Astrocyte (in vitro differentiated cells and primary cell): ENCODE measurements at regions not wholly inside any gene's neighbourhood (a gene's known extent, or its start where the extent isn't known, plus 50 kb on each side); places are given as distances from the start of the nearest gene placed in this dataset.

ENCODE experiments used
- DNase-seq: peaks from one replicate; pipeline ENCODE4 v3.0.0-alpha.2; 2010; ENCODE audit warnings: low read depth
- FAIRE-seq: peaks from 2 replicates; lab custom pipeline; 2011; peaks lifted over from hg19 to GRCh38; lab: Jason Lieb, UNC
- H2AFZ ChIP-seq: 2 replicates; pipeline ENCODE4 v1.6.0; 2012; ENCODE audit warnings: low read depth, low read length, inconsistent platforms
- H3K27ac ChIP-seq: 2 replicates; pipeline ENCODE4 v1.5.1; 2011; ENCODE audit warnings: low read depth, low read length, inconsistent platforms
- H3K27me3 ChIP-seq: 2 replicates; pipeline ENCODE4 v1.6.0; 2011; ENCODE audit warnings: low read length, inconsistent platforms; ENCODE audit not compliant: insufficient read depth
- H3K36me3 ChIP-seq: 2 replicates; pipeline ENCODE4 v1.5.1; 2011; ENCODE audit warnings: low read length, inconsistent platforms; ENCODE audit not compliant: insufficient read depth
- H3K4me1 ChIP-seq: 2 replicates; pipeline ENCODE4 v1.5.1; 2011; ENCODE audit warnings: low read length, inconsistent platforms; ENCODE audit not compliant: insufficient read depth
- H3K4me2 ChIP-seq: 2 replicates; pipeline ENCODE4 v1.6.0; 2012; ENCODE audit warnings: low read length, inconsistent platforms
- H3K4me3 ChIP-seq: 2 replicates; pipeline ENCODE4 v1.5.1; 2011; ENCODE audit warnings: low read depth, mild to moderate bottlenecking, low read length, inconsistent platforms; ENCODE audit not compliant: insufficient read depth
- H3K79me2 ChIP-seq: 2 replicates; pipeline ENCODE4 v1.6.0; 2012; ENCODE audit warnings: mild to moderate bottlenecking, low read length, inconsistent platforms; ENCODE audit not compliant: insufficient read depth
- H3K9ac ChIP-seq: 2 replicates; pipeline ENCODE4 v1.6.0; 2012; ENCODE audit warnings: mild to moderate bottlenecking, low read length, inconsistent platforms
- H3K9me3 ChIP-seq: 2 replicates; pipeline ENCODE4 v1.5.1; 2012; ENCODE audit warnings: low read depth, mild to moderate bottlenecking, low read length, inconsistent platforms; ENCODE audit not compliant: insufficient read depth
- H4K20me1 ChIP-seq: 2 replicates; pipeline ENCODE4 v1.6.0; 2012; ENCODE audit warnings: low read length, inconsistent platforms; ENCODE audit not compliant: insufficient read depth
- H3K27ac Mint-ChIP-seq: one replicate; pipeline ENCODE4 v1.8.0; 2021; ENCODE audit warnings: mild to moderate bottlenecking, mixed read lengths; ENCODE audit not compliant: unreplicated experiment
- H3K27me3 Mint-ChIP-seq: one replicate; pipeline ENCODE4 v1.8.0; 2021; ENCODE audit warnings: low read depth, mixed read lengths; ENCODE audit not compliant: unreplicated experiment
- H3K36me3 Mint-ChIP-seq: one replicate; pipeline ENCODE4 v1.8.0; 2021; ENCODE audit warnings: low read depth, mixed read lengths; ENCODE audit not compliant: unreplicated experiment
- H3K4me1 Mint-ChIP-seq: one replicate; pipeline ENCODE4 v1.8.0; 2021; ENCODE audit warnings: low read depth, mixed read lengths; ENCODE audit not compliant: unreplicated experiment
- H3K4me3 Mint-ChIP-seq: one replicate; pipeline ENCODE4 v1.8.0; 2021; ENCODE audit warnings: mild to moderate bottlenecking, moderate library complexity, mixed read lengths; ENCODE audit not compliant: unreplicated experiment
- H3K9me3 Mint-ChIP-seq: one replicate; pipeline ENCODE4 v1.8.0; 2021; ENCODE audit warnings: mild to moderate bottlenecking, mixed read lengths; ENCODE audit not compliant: unreplicated experiment
- EZH2 ChIP-seq: IDR thresholded peaks from 2 replicates; pipeline ENCODE4 v1.6.1; 2012; ENCODE audit warnings: mild to moderate bottlenecking, low read length, inconsistent platforms; ENCODE audit not compliant: insufficient read depth
- TF ChIP-seq, protein P1 (sequence below): IDR thresholded peaks from 2 replicates; pipeline ENCODE4 v1.5.1; 2011; ENCODE audit warnings: low read depth, mild to moderate bottlenecking, inconsistent platforms, low read length, moderate library complexity; ENCODE audit not compliant: insufficient read depth

DNA sequence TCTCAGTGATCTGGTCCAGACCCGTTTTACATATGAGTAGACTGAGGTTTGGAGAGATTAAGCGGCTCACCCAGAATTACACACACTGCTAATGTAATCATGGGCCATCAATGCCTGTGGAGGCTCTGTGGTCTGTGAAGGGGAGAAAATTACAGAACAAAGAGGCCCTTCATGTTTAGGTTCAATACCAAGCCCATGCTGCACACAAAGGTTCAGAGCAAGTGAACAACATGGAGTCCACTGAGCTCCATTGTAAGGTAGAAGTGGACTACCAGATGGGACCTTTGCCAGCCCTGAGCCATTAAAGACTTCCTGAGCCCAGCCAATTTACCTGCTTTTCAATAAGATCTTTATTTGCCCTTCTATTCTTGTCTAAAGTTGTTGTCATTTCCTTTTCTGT is 109.8 kb downstream of the LUZP4 start:
- Histone ChIP-seq H4K20me1 (no peaks in the 10 kb centered on the region), H3K27ac (no peak overlapping the region), H3K9me3 (no peaks in the 10 kb centered on the region), H3K9ac (no peak overlapping the region), H3K4me2 (no peak overlapping the region), H3K36me3 (no peaks in the 10 kb centered on the region), H3K27me3 (no peaks in the 10 kb centered on the region), H3K4me1 (no peaks in the 10 kb centered on the region), H2AFZ (no peak overlapping the region), H3K79me2 (no peaks in the 10 kb centered on the region), H3K4me3 (no peak overlapping the region)
- H3K27ac Mint-ChIP-seq: peak overlapping the region; percentile 58
- DNase-seq (no peak), FAIRE-seq (no peak)
- H3K4me3 Mint-ChIP-seq: no peak overlapping the region
- TF ChIP-seq EZH2: no peak
- TF ChIP-seq, protein P1, sequence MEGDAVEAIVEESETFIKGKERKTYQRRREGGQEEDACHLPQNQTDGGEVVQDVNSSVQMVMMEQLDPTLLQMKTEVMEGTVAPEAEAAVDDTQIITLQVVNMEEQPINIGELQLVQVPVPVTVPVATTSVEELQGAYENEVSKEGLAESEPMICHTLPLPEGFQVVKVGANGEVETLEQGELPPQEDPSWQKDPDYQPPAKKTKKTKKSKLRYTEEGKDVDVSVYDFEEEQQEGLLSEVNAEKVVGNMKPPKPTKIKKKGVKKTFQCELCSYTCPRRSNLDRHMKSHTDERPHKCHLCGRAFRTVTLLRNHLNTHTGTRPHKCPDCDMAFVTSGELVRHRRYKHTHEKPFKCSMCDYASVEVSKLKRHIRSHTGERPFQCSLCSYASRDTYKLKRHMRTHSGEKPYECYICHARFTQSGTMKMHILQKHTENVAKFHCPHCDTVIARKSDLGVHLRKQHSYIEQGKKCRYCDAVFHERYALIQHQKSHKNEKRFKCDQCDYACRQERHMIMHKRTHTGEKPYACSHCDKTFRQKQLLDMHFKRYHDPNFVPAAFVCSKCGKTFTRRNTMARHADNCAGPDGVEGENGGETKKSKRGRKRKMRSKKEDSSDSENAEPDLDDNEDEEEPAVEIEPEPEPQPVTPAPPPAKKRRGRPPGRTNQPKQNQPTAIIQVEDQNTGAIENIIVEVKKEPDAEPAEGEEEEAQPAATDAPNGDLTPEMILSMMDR: no peak
- no peaks in the 10 kb centered on the region for H3K27me3 Mint-ChIP-seq
- H3K9me3 Mint-ChIP-seq: no peaks in the 10 kb centered on the region
- H3K36me3 Mint-ChIP-seq: no peaks in the 10 kb centered on the region
- peaks cover 9% of the 10 kb centered on the region for H3K4me1 Mint-ChIP-seq

DNA sequence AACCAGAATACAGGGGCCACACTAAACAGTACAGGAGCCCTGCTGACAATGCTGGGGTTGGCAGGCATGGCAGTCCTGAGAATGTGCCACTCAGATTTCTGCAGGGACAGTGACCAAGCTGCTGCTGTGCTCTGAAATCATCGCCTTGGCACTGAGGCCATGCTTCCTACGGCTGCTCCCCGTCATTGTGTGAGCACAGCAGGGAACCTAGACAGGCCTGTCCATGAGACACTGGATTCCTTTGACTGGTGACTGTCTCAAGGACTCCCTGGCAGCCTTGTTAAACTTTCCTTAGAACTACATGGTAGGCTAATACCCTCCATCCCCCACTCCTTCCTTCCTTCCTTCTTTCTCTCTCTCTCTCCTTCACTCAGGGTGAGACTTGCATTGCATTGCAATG is 111.4 kb downstream of the LUZP4 start:
- Histone ChIP-seq H4K20me1 (no peaks in the 10 kb centered on the region), H3K9ac (no peak overlapping the region), H3K36me3 (no peaks in the 10 kb centered on the region), H3K4me2 (no peak overlapping the region), H2AFZ (no peak overlapping the region), H3K27me3 (no peaks in the 10 kb centered on the region), H3K9me3 (no peaks in the 10 kb centered on the region), H3K79me2 (no peaks in the 10 kb centered on the region), H3K4me3 (no peak overlapping the region), H3K4me1 (no peaks in the 10 kb centered on the region), H3K27ac (no peak overlapping the region)
- Mint-ChIP-seq H3K27me3 (no peaks in the 10 kb centered on the region), H3K4me3 (peak overlapping the region; percentile 9), H3K36me3 (no peaks in the 10 kb centered on the region), H3K4me1 (peaks cover 9% of the 10 kb centered on the region), H3K9me3 (no peaks in the 10 kb centered on the region), H3K27ac (no peak overlapping the region)
- DNase-seq: no peak
- FAIRE-seq: peak; percentile 66
- no peak for TF ChIP-seq EZH2
- TF ChIP-seq, protein P1: no peak

GRCh38 chrX:115402299-115402698 is 112.8 kb downstream of the LUZP4 start:
- Histone ChIP-seq H3K79me2 (no peaks in the 10 kb centered on the region), H3K4me1 (no peaks in the 10 kb centered on the region), H3K9ac (no peak overlapping the region), H3K36me3 (no peaks in the 10 kb centered on the region), H3K27me3 (no peaks in the 10 kb centered on the region), H3K9me3 (no peaks in the 10 kb centered on the region), H2AFZ (no peak overlapping the region), H4K20me1 (no peaks in the 10 kb centered on the region), H3K4me2 (no peak overlapping the region), H3K4me3 (no peak overlapping the region), H3K27ac (no peak overlapping the region)
- H3K27me3 Mint-ChIP-seq: no peaks in the 10 kb centered on the region
- H3K4me1 Mint-ChIP-seq: peaks cover 14% of the 10 kb centered on the region
- H3K9me3 Mint-ChIP-seq: no peaks in the 10 kb centered on the region
- H3K36me3 Mint-ChIP-seq: no peaks in the 10 kb centered on the region
- TF ChIP-seq EZH2: no peak
- TF ChIP-seq, protein P1: no peak
- peak; percentile 55 for FAIRE-seq
- H3K27ac Mint-ChIP-seq: no peak overlapping the region
- H3K4me3 Mint-ChIP-seq: no peak overlapping the region
- no peak for DNase-seq
